Renal cortex interstitium (tissue), 11 donors: ENCODE measurements at regions not wholly inside any gene's neighbourhood (a gene's known extent, or its start where the extent isn't known, plus 50 kb on each side); places are given as distances from the start of the nearest gene placed in this dataset.

ENCODE experiments used
- DNase-seq, 11 donors: peaks; one replicate each; pipeline ENCODE4 v3.0.0-alpha.2; 2013; ENCODE audit warnings: low read depth in 9 of 11, low spot score in 4 of 11; ENCODE audit errors: extremely low read depth in 1 of 11

- DNase-seq: no peak
Measured at GRCh38 chrX:80290834-80291233, 129.4 kb upstream of the TENT5D start.

- DNase-seq: no peak
Measured at GRCh38 chrX:80293354-80293753, 126.9 kb upstream of the TENT5D start.

- DNase-seq: no peak
Measured at GRCh38 chrX:80306007-80306406, 114.2 kb upstream of the TENT5D start.

GRCh38 chrX:80312448-80312847 lies 107.8 kb upstream of the TENT5D start:
- DNase-seq: no peak

GRCh38 chrX:80316526-80316925 lies 103.7 kb upstream of the TENT5D start:
- no peak for DNase-seq

- no peak for DNase-seq
Measured at GRCh38 chrX:80317646-80318045, 102.6 kb upstream of the TENT5D start.

- DNase-seq: no peak
Measured at GRCh38 chrX:80331285-80331684, 89.0 kb upstream of the TENT5D start.

- DNase-seq: no peak
Measured at GRCh38 chrX:80334583-80334982, 85.7 kb upstream of the TENT5D start.

GRCh38 chrX:80335062-80335830 lies 85.0 kb upstream of the TENT5D start:
- DNase-seq: peak in 6 of 11 donors; percentile 2 to 35 (median 12)

GRCh38 chrX:80354966-80355465 lies 65.2 kb upstream of the TENT5D start:
- no peak for DNase-seq
